GM18498 (cell line): ENCODE measurements at regions not wholly inside any gene's neighbourhood (a gene's known extent, or its start where the extent isn't known, plus 50 kb on each side); places are given as distances from the start of the nearest gene placed in this dataset.

Experiments used
- ATAC-seq: cut with Tn5 transposase; IDR thresholded peaks from one replicate; pipeline ENCODE4 v1.9.1; 2021; ENCODE audit warnings: mild to moderate bottlenecking, moderate library complexity; ENCODE audit not compliant: unreplicated experiment

GRCh38 chr1:60487565-60488345 is 414.2 kb upstream of the C1orf87 start:
- ATAC-seq: no peak

- ATAC-seq: no peak
Measured at GRCh38 chr1:60483509-60483908, 409.9 kb upstream of the C1orf87 start.

DNA sequence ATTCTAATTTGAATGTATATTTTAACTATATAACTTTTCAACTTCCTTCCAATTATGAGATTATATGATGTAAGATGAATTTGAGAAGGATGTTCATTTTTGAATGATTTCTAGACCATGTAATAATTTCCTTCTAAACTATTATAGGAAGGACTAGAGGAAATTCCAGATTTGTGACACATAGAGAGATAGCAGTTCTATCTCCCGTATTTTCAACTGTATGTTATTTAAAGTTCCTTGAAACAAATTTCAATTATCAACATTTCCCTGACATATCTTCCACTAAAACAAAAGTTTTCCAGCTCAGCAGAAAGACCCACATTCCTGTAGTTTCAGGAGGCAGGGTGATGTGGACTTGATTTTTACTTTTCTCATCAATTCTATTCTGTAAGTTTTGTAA is 396.7 kb upstream of the C1orf87 start:
- ATAC-seq: no peak

- ATAC-seq: no peak
Measured at GRCh38 chr1:60463786-60464185, 390.2 kb upstream of the C1orf87 start.

GRCh38 chr1:60463146-60463545 is 389.6 kb upstream of the C1orf87 start:
- ATAC-seq: no peak

GRCh38 chr1:60461925-60462595 is 388.5 kb upstream of the C1orf87 start:
- ATAC-seq: no peak

GRCh38 chr1:60458111-60458510 is 384.5 kb upstream of the C1orf87 start:
- no peak for ATAC-seq

DNA sequence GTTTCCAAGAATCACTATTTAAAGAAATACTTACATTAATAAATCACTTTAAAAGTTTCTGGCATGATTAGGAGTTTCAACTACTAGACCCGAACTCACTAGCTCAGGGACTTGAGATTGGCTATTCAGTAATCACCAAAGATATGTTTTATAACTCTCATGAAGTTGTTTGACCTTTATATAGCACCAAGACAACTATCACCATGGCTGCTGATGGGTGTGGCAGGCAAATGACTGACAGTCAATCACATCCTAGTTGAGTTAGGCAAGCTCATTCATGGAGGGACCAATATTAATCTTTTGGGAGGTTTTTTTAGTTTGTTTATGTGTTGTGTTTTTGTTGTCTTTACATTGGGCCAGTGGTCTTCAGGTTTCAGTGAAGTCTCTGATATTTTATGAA is 376.3 kb upstream of the C1orf87 start:
- no peak for ATAC-seq

GRCh38 chr1:60448850-60449249 is 375.3 kb upstream of the C1orf87 start:
- ATAC-seq: no peak

DNA sequence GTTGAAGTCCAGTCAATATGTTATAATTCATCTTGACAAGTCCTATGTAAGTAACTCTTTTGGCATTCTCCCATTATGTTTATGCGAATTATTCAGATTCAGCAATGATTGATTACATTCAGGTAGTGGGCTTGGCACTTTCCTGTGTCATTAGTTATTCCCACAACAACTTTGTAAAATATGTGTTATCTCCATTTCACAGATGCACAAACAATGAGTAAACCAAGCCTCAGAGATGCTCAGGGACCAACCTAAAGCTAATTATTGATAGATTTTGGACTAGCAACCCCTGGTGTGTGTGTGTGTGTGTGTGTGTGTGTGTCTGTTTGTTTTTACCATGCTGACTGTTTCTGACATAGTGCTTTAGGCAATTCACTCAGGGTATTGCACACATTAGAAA is 371.1 kb upstream of the C1orf87 start:
- no peak for ATAC-seq

- ATAC-seq: no peak
Measured at GRCh38 chr1:60436186-60436585, 362.6 kb upstream of the C1orf87 start.

DNA sequence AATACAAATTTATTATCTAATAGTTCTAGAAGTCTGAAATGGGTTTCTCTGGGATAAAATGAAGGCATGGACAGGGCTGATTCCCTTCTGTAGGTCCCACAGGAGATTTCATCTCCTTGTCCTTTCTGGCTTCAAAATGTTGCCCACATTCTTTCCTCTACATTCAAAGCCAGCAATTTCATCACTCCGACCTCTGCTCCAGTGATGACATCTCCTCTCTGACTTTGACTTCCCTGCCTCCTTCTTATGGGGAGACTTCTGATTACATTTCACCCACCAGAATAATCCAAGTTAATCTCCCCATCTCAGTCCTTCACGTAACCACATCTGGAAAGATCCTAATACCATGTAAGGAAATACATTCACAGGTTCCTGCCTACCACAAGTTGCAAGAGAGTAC is 358.0 kb upstream of the C1orf87 start:
- ATAC-seq: no peak

- ATAC-seq: no peak
Measured at GRCh38 chr1:60430375-60430774, 356.8 kb upstream of the C1orf87 start.

DNA sequence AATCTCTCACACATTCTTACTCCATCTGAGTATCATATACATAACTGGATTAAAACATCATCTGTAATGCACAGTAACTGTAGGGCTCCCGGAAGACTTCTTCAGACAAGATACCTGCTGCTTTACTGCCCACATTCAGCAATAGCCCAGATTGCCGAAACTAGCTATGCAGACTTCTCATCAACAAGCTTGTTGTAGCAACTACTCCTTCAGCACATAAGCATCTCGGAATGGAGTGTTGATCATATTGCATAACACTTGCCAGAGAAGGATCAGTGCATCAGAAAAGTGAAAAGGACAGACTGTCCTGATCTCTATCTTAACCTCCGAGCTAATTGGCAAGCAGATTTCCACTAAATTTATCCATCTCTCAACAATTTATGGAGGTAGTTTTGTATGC is 354.6 kb upstream of the C1orf87 start:
- ATAC-seq: no peak

DNA sequence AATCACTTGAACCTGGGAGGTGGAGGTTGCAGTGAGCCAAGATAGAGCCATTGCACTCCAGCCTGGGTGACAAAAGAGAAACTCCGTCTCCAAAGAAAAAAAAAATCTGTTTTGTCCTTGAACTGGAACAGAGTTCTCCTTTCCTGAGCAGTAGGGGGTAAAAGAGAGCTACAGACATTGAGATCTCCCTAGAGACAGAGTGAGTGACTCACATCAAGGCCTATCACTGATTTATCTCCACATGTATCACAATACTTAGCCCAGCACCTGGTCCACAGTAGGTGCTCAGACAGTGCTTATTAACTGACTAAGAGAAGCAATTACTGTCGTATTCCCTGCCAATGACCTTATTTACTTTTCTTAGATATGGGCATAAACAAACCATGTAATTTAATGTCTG is 354.1 kb upstream of the C1orf87 start:
- no peak for ATAC-seq

DNA sequence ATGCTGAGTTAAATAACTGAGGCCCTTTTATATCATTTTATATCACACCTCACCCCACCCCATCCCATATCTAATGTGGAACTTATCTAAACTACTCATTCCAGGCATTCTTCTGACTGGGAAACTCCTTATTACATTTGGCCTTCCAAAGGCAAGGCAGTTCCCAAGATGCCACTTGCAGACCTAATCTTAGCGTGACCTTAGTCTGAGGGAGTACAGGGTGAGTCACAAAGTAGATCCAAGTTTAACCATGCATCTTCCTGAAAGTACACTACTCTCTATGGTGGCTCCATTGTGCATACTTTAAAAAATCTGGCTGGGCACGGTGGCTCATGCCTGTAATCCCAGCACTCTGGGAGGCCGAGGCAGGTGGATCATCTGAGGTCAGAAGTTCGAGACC is 353.6 kb upstream of the C1orf87 start:
- no peak for ATAC-seq

- no peak for ATAC-seq
Measured at GRCh38 chr1:60425528-60425927, 352.0 kb upstream of the C1orf87 start.

DNA sequence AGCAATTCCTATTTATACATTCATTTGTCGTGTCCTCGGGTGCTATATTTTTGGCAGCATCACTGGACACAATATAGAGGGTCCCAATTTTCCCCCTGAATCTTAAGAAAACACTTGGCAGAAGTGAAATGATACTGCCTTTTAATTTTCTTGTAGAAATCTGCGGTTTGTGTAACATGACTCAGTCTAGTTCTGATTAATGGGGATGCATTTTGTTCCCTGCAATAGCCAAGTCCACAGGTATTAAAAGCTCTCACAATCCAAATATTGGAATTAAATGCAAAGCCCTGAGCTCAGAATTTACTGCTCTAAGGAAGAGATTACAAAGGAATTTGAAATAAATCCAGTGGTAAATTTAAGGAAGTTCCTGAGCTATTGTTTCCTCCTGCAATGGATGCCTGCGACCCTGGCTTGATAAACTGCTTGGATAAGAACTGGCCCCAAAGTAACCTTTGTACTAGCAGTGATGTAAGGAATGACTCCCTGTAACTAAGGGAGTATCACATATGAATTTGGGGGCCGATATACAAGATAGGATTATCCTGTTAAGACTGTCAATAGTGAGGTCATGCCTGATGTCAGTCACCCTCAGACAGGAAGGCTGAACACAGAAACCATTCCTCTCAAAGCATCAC is 349.7 kb upstream of the C1orf87 start:
- no peak for ATAC-seq

- ATAC-seq: no peak
Measured at GRCh38 chr1:60421965-60422364, 348.4 kb upstream of the C1orf87 start.

- ATAC-seq: no peak
Measured at GRCh38 chr1:60419023-60419422, 345.5 kb upstream of the C1orf87 start.

- no peak for ATAC-seq
Measured at GRCh38 chr1:60415696-60416095, 342.1 kb upstream of the C1orf87 start.

DNA sequence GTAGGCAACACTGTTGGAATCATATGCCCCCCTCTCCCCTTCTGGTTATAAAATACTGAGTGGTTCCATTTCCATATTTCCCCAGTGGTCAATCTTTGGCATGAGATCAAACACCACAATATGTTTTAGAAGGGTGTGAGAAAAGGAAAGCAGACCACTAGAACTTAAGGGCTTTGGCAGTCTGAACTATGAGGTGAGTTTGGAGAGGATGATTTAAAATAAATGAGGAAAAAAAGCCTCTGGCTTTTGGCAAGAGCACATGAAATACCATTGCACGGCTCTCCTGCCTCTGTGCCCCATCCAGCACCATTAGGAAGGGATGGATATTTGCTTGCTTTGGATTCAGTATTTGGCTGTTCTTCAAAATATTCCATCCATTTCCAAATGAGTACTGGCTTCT is 339.5 kb upstream of the C1orf87 start:
- ATAC-seq: no peak
